Nephron progenitor cell (in vitro differentiated cells): ENCODE measurements at regions not wholly inside any gene's neighbourhood (a gene's known extent, or its start where the extent isn't known, plus 50 kb on each side); places are given as distances from the start of the nearest gene placed in this dataset.
A peak's percentile ranks its signal among the peaks of the same experiment; 100 is the strongest.

Experiments used
- DNase-seq: peaks from one replicate; pipeline ENCODE4 v3.0.0; 2021
- H3K27ac Mint-ChIP-seq: 2 replicates; pipeline ENCODE4 v1.8.0; 2021; ENCODE audit warnings: mild to moderate bottlenecking, moderate library complexity, mixed read lengths
- H3K27me3 Mint-ChIP-seq: 2 replicates; pipeline ENCODE4 v1.8.0; 2021; ENCODE audit warnings: mild to moderate bottlenecking, low read depth, mixed read lengths; ENCODE audit not compliant: poor library complexity
- H3K36me3 Mint-ChIP-seq: 2 replicates; pipeline ENCODE4 v1.8.0; 2021; ENCODE audit warnings: low read depth, mixed read lengths
- H3K4me1 Mint-ChIP-seq: 2 replicates; pipeline ENCODE4 v1.8.0; 2021; ENCODE audit warnings: mixed read lengths
- H3K4me3 Mint-ChIP-seq: 2 replicates; pipeline ENCODE4 v1.8.0; 2021; ENCODE audit warnings: mild to moderate bottlenecking, moderate library complexity, mixed read lengths
- H3K9me3 Mint-ChIP-seq: 2 replicates; pipeline ENCODE4 v1.8.0; 2021; ENCODE audit warnings: mild to moderate bottlenecking, moderate library complexity, mixed read lengths
- TF ChIP-seq, protein P1 (sequence below): fragments of 200-600 bp; sonication (generic); IDR thresholded peaks from 2 replicates; pipeline ENCODE4 v1.5.0; 2021; ENCODE audit warnings: antibody characterized with exemption

DNA sequence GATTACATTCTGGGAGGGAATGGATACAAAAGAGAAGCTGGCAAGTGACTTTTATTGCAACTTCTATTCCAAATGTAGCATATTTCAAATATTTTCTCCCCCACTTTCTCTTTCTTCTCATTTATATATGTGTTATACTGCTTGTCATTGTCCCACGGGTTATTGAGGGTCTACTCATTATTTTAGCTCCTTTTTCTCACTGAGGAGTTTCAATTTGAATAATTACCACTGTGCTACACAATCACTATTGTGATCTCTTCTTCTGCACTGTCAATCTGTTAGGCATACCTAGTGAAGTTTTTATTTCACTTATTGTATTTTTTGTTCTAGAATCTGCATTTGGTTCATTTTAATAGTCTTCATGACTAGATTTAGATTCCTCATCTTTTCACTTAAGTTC, 339.7 kb downstream of the PTPRC start:
- no peak for DNase-seq
- Mint-ChIP-seq H3K4me3 (no peak overlapping the region), H3K4me1 (peaks cover 6% of the 10 kb centered on the region), H3K36me3 (no peaks in the 10 kb centered on the region), H3K9me3 (no peaks in the 10 kb centered on the region), H3K27ac (no peak overlapping the region), H3K27me3 (no peaks in the 10 kb centered on the region)
- TF ChIP-seq, protein P1, sequence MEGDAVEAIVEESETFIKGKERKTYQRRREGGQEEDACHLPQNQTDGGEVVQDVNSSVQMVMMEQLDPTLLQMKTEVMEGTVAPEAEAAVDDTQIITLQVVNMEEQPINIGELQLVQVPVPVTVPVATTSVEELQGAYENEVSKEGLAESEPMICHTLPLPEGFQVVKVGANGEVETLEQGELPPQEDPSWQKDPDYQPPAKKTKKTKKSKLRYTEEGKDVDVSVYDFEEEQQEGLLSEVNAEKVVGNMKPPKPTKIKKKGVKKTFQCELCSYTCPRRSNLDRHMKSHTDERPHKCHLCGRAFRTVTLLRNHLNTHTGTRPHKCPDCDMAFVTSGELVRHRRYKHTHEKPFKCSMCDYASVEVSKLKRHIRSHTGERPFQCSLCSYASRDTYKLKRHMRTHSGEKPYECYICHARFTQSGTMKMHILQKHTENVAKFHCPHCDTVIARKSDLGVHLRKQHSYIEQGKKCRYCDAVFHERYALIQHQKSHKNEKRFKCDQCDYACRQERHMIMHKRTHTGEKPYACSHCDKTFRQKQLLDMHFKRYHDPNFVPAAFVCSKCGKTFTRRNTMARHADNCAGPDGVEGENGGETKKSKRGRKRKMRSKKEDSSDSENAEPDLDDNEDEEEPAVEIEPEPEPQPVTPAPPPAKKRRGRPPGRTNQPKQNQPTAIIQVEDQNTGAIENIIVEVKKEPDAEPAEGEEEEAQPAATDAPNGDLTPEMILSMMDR = no peak

DNA sequence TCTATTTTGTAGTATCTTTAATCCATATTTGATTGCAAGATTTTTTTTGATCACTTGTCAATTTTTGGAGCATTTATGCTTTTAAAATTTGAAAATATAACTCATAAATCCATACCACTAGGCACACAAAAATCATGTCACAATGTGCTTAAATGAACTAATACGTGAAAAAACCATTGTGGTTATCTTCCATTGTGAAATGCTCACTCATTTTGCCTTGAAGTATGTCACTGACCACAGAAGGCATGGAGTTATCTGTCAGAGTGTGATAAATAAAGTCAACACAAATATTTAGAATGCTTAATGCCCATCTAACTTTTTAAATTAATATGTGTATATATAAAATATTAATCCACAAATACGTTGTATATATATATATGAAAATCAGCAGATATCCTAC, 347.2 kb downstream of the PTPRC start:
- TF ChIP-seq, protein P1 = no peak
- no peak for DNase-seq
- no peak overlapping the region for H3K27ac Mint-ChIP-seq
- H3K36me3 Mint-ChIP-seq = no peaks in the 10 kb centered on the region
- H3K27me3 Mint-ChIP-seq = peaks cover 3% of the 10 kb centered on the region
- H3K9me3 Mint-ChIP-seq = no peaks in the 10 kb centered on the region
- H3K4me3 Mint-ChIP-seq = no peak overlapping the region
- H3K4me1 Mint-ChIP-seq = no peaks in the 10 kb centered on the region

DNA sequence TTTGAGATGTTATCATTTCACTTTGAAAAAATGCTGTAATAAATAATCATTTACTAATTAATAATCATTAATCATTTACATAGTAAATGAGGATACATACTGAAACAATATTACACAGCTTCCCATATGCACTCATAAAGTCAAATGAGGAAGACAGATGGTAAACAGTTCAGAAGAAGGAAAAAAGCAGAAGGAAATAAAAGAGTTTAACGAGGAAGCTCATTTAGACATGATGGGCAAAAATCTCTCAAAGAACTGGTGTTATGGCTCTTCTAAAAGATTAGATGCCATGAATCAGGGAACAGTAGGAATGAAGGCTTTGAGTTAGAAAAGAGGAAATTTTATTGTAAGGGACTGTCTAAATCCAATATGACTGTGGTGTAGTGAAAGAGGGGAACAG, 347.6 kb downstream of the PTPRC start:
- Mint-ChIP-seq H3K27ac (no peak overlapping the region), H3K27me3 (peaks cover 3% of the 10 kb centered on the region), H3K9me3 (no peaks in the 10 kb centered on the region), H3K4me3 (no peak overlapping the region), H3K4me1 (no peaks in the 10 kb centered on the region), H3K36me3 (no peaks in the 10 kb centered on the region)
- TF ChIP-seq, protein P1 = no peak
- no peak for DNase-seq

DNA sequence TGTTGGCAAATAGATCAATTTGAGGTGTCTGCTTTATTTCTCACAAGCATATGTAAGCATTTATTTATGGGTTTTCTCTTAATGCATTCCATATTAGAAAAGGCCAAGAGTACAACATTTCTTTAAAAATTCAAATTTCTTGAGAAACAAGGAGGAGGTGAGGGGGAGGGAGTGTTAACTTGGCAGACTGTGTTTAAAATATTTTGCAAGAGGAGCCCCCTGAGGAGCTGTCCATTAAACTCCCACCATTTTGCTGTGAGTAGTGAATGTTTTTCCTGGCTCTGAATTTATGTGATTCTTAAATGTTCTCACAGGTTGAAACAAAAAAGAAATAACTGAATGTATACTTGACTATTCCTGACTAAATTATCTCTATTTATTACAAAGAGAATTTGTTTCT, 363.8 kb downstream of the PTPRC start:
- TF ChIP-seq, protein P1 = no peak
- Mint-ChIP-seq H3K4me1 (peaks cover 12% of the 10 kb centered on the region), H3K27ac (peak overlapping the region; percentile 73), H3K9me3 (no peaks in the 10 kb centered on the region), H3K4me3 (no peak overlapping the region), H3K27me3 (no peaks in the 10 kb centered on the region), H3K36me3 (no peaks in the 10 kb centered on the region)
- DNase-seq = no peak

DNA sequence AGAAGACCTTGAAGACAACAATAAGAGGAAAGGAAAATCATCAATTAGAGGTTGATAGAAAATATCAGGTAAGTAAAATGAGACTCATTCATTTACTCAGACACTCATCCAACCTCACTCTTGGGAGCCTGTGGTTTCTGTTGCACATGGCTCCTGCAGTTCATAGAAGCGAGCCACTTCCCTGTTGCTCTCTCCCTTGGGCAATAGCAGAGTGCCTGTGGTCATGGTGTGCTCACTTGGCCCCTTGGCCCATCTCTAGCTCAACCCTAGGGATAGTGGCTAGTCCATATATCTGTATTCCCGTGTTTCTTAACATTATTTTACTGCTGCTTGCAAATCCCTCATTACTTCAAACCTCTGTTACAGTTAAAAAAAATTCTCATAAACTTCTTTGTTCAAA, 368.6 kb downstream of the PTPRC start:
- TF ChIP-seq, protein P1 = no peak
- DNase-seq = no peak
- H3K4me3 Mint-ChIP-seq = no peak overlapping the region

DNA sequence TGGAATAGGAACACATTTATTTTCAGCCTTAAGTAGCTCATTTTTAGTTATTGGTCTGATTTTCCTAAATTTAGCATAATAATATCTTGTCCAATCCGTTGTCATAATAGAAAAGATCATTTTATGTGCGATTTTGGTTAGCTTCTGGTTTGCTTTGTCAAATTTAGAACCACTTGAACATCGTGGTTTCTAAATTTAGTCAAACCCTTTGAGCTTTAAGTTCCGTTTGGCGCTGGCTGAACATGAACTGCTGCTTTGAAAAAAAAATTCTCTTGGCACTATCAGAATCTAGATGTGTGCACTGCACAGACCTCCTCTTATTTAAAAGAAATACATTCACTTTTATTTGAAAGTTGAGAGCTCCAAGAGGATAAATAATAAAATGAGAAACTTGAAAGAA, 370.6 kb downstream of the PTPRC start:
- TF ChIP-seq, protein P1 = no peak
- no peak for DNase-seq
- H3K4me1 Mint-ChIP-seq = peaks cover 5% of the 10 kb centered on the region
- H3K4me3 Mint-ChIP-seq = no peak overlapping the region
- no peaks in the 10 kb centered on the region for H3K9me3 Mint-ChIP-seq
- no peaks in the 10 kb centered on the region for H3K36me3 Mint-ChIP-seq
- H3K27ac Mint-ChIP-seq = no peak overlapping the region
- H3K27me3 Mint-ChIP-seq = no peaks in the 10 kb centered on the region

More for the DNA sequence above, 368.6 kb downstream of the PTPRC start:
- no peaks in the 10 kb centered on the region for H3K27me3 Mint-ChIP-seq
- H3K36me3 Mint-ChIP-seq = no peaks in the 10 kb centered on the region
- no peaks in the 10 kb centered on the region for H3K9me3 Mint-ChIP-seq
- no peak overlapping the region for H3K27ac Mint-ChIP-seq
- H3K4me1 Mint-ChIP-seq = peaks cover 15% of the 10 kb centered on the region
